Activated T-helper 9 cell treated with anti-CD3 and anti-CD28 coated beads, Interleukin-2, amount 50 U/mL, for 16 hours (primary cell): ENCODE measurements at regions not wholly inside any gene's neighbourhood (a gene's known extent, or its start where the extent isn't known, plus 50 kb on each side); places are given as distances from the start of the nearest gene placed in this dataset.
"Not testable (repeated sequence)": the region's sequence is repeated elsewhere in the genome, so short reads cannot be mapped to it uniquely, and the experiment has no call there.

Source experiments
- DNase-seq: peaks from one replicate; pipeline ENCODE4 v3.0.0-alpha.2; 2020; ENCODE audit warnings: low read depth

DNA sequence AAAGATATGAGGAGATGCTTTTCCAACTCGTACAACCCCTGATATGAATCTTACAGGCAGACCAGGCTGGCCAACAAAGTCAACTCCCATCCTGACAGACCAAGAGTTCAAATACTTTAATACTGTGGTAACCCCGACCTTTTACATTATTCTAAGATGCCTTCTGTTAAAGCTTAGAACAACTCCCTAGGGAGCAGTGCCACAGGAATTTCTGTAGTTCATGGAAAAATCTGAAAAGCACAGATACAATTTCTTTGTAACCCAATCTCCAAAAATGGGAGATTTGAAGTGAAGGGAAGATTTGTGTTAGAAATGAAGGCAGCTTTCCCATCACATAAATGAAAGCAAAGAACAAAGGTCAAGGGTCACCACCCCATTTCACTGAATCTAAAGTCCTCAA, 151.3 kb upstream of the BEND6 start:
- DNase-seq, result no peak

DNA sequence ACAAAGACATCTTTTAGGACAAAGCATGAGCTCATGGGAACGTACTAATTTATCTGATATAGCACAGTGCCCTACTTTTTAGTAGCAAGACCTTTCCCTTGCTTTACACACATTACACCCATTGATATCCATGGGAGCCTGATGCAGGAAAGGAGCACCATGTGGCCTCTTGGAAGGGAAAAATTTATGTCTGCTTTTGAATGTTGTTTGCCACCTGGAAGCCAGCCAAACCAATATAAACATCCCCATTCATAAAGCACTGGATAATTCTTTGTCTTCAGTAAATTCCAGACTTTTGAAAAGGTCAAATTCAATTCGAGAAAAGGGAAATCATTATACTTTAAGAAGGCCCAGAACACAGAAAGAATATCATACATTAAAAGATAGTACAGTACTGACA, 152.3 kb upstream of the BEND6 start:
- DNase-seq, result no peak

DNA sequence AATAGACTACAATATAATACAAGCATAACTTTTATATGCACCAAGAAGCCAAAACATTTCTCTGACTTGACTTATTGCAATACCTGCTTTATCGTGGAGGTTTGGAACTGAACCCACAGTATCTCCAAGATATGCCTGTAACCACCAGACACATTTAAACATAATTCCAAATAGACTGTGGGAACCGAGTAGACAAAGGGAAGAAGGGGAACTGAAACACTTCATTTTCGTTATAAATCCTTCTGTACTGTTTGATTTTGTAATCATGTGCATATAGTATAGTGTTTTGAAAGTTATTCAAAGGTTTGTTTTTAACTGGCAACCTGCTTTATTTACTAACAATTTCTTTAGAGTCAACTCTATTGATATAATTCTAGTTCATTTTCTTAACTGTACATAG, 154.9 kb upstream of the BEND6 start:
- no peak for DNase-seq

DNA sequence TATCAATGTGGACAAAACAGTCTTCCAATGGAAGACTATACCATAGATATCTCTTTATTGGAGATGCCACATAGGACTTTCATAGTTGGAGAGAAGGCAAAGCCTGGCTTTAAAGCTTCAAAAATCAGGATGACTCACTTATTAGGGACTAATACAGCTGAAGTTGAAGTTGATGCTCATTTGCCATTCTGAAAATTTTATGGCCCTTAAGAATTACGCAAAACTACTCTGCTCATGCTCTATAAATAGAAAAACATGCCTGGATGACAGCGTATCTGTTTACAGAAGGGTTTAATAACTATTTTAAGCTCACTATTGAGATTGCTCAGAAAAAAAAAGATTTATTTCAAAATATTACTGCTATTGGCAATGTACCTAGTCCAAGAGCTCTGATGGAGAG, 155.5 kb upstream of the DST start:
- DNase-seq, result no peak

DNA sequence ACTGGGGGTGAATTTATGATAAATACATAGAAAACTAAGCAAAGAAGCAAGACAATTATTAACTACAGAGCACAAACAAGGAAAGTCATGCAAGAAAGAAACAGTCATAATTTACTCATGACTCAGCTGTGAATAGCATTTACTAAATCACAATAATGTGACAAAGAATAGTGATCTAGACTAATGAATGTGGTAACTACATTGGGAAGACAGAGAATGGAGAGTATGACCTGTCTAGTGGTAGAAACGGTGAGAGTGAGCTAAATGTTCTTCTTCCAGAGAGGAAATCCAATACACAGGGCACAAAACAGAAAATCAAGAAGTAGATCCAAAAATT, 153.5 kb upstream of the DST start:
- no peak for DNase-seq

DNA sequence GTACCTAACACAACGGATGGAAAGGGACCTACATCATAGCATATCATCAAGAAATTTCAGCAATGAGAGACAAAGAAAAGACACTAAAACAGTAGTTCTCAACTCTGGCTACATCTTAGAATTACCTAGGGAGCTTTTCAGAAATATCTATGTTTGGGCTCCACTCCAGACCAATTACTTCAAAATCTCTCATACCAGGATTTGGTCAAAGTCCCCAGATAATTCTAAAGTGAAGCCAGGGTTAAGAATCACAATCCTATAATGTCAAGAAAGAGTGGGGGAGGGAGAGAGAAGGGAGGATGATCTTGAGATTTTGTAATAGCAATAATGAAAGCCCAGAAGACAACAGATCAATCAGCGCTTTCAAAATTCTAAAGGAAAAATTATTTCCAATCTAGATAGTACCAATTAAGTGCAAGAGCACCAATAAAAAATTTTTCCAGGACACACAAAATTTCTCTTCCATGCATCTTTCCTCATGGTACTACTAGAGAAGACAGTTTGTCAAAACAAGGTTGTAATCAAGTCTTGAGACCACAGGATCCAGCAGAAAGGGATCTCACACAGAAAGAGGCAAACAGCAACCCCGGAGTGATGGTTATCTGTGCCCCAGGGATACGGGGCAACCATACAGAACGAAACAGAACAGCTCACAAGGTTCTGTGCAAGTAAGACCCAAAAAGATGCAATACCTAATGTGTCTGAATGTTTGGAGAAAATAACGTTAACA, 152.9 kb upstream of the DST start:
- no peak for DNase-seq

GRCh38 chr6:56794421-56794820, 151.7 kb upstream of the DST start:
- no peak for DNase-seq

DNA sequence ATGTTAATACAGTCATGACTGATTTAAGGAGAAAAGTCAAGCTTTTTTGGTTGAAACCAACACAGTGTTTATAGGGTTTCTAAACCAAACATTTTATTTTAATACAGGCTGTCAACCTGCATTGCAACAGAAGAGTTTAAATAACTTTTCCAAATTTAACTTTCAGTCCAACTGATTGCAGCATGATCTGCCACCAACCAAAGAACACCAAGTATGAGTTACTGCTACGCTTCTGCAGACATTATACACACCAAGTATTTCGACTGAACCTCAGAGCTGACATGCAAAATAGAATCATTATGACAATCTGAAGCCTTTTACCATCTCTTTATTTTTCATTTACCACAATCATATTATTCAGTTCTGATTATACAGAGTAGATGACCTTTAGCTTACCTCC, 151.2 kb upstream of the DST start:
- no peak for DNase-seq

DNA sequence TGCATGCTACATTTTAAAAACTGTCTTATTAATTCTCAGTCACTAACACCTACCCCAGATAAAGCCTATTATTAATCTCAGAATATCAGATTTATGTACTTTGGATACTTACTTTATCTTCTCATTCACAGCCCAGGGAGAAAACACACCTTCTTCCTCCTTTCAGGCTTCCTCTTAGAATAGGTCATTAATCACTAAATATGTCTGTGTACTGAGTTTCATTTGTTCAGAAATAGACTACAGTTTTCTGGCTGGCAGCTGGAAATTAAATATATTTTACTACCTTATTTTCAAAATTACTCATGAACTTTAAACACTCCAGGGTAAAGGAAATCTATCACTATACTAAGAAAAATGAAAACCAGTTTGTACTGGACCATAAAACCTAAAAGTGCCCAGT, 147.7 kb upstream of the DST start:
- no peak for DNase-seq

GRCh38 chr6:56789879-56790278, 147.2 kb upstream of the DST start:
- DNase-seq, result no peak

DNA sequence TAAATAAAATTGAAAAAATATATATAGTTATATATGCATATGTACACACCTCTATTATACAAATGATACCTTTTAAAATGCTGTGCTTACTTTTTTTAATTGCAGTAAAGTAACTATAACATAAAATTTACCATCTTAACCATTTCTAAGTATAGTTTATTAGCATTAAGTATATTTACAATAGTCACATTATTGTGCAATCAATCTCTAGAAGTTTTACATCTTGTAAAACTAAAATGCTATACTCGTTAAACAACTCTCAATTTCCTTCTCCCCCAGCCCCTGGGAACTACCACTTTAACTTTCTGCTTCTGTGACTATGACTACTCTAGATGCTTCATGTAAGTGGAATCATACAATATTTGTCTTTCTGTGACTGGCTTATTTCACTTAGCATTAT, 146.7 kb upstream of the DST start:
- no peak for DNase-seq

DNA sequence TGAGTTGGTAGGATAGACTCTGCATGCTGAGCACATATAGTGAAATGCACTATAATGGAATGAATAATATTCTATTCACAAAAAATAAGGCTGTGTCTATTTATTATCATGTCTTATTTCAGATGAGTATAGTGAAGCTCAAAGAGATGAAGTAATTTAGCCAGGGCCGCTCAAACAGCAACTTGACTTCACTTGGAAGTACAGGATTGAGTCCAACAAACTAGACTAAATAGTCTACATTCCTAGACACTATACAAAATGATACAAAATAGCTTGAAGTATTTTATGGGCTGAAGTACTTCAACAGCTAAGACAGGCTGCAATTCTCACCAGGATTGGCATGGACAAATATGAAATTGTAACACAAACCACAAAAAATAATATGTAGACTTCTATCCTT, 144.5 kb upstream of the DST start:
- DNase-seq, result no peak

DNA sequence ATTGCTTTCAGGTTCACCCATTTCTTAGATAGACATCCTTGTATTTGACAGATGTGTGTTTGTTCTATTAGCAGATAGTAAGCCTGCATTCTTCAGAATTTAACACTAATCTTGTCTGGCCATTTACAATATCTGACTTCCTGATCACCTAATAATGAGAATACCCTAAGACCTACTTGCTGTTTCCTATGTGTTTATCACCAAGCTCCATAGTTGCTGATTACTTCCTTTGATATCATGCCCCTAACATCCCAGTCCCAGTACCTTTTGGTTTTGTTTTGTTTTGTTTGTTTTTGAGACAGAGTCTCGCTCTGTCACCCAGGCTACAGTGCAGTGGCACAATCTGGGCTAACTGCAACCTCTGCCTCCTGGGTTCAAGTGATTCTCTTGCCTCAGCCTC, 143.6 kb upstream of the DST start:
- no peak for DNase-seq

DNA sequence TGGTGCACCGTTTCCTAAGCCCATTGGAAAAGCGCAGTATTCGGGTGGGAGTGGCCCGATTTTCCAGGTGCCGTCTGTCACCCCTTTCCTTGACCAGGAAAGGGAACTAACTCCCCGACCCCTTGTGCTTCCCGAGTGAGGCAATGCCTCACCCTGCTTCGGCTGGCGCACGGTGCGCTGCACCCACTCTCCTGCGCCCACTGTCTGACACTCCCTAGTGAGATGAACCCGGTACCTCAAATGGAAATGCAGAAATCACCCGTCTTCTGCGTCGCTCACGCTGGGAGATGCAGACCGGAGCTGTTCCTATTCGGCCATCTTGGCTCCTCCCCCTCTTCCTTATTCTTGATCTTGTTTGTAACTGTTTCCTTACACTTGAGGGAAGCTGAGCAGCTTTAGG, 142.8 kb upstream of the DST start:
- DNase-seq, result not testable (repeated sequence)

- DNase-seq, result not testable (repeated sequence)
Measured at GRCh38 chr6:56780109-56780508, 137.4 kb upstream of the DST start.

- not testable (repeated sequence) for DNase-seq
Measured at GRCh38 chr6:56778503-56778902, 135.8 kb upstream of the DST start.

- no peak for DNase-seq
Measured at GRCh38 chr6:56775498-56776166, 132.9 kb upstream of the DST start.

GRCh38 chr6:56772737-56773184, 130.1 kb upstream of the DST start:
- no peak for DNase-seq

DNA sequence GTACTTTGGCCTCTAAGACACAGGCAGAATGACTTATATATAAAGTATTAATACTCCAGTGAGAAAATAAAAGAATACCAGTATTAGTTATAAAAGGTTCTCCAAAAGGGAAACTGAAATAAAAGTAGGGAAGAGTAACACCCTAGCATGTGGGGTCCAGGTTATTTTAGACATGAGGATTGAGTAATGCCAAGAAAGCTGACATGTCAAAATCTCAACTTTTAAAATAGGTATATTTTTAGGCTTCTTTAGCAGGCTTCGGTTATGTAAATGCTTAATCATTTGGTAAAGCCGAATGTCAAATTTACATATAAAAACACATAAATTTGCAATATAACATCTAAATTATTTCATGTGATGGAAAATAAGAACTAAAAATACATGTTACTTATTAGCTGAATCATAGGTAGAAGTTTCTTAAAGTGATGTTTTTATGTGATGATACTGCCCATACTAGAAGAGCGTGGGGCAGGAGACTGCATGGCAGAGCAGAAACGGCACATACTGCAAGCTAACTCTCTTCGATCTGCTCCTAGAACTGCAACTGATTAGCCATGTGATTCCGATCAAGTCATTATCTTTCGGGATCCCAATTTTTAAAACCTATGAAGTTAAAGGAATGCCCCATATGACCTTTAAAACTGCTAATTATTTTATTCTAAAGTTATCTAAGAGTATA, 129.4 kb upstream of the DST start:
- DNase-seq, result no peak

DNA sequence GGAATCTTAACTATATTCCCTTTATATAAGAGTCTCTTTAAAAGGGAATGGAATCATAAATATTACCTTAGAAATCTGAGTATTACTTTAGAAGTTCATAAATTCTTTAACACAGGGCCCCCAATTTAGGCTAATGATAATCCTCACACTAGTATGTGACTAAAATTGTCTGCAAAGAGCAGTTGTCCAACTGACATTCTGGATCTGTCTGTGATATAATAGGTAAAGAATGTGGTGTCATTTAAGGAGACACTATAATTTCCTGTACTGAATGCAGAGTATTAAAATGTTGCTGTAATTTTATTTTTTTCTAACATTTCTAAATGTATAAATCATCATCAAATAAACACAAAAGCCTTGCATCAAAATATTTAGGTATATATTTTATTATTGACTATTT, 128.5 kb upstream of the DST start:
- DNase-seq, result no peak

DNA sequence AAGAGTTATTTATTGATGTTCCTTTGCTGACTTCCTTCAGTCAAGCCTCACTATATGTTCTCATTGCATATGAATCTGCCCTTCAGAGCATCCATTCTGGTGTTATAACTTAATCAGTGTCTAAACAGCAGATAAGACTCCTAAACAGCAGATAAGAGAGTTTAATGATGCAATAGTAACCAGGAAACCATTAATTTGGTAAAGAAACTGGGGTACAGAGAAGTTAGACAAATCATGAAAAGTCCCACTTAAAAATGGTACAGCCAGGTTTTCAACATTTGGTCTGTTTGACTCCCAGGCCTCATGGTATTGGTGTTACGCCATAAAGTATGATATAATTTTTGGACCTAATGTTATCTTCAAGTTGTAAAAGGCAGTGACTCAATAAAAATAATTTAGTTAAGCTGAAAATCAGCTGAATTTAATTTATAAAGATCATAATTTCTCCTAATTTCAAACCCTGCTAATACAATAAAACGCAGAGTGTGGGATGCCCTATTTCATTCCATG, 127.4 kb upstream of the DST start:
- no peak for DNase-seq

DNA sequence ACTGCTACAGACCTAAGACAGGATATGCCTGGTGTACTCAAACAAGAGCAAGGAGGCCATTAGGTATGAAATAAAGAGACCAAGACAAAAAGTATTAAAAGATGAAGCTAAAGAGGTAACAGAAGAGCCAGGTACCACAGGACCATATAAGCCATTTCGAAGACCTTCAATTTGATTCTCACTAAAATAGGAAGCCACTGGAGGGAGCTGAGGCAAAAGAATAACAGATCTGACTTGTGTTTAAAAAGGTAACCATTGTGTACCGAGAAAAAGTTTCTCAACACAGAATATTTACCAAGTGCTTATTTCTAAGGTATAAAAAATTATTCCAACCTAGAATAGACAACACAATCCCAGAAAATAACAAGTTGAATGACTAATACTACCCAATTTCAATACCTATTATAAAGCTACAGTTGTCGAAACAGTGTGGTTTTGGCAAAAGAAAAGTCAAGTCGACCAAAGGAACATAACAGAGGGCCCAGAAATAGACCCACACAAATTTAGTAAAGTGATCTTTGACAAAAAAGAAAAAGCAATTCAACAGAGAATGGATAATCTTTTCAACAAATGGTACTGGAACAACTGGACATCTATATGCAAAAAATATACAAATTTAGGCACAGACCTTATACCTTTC, 125.3 kb upstream of the DST start:
- DNase-seq, result no peak

- no peak for DNase-seq
Measured at GRCh38 chr6:56767435-56767834, 124.7 kb upstream of the DST start.
